SK-N-SH treated with all-trans-retinoic acid at 6 μM for 48 hours (cell line): ENCODE measurements at regions not wholly inside any gene's neighbourhood (a gene's known extent, or its start where the extent isn't known, plus 50 kb on each side); places are given as distances from the start of the nearest gene placed in this dataset.

Source experiments
- ARNTL ChIP-seq: fragments of 450-650 bp; formaldehyde crosslinking; IDR thresholded peaks from 2 replicates; pipeline ENCODE4 v1.5.0; 2020; ENCODE audit warnings: low read depth, mild to moderate bottlenecking, moderate library complexity, borderline replicate concordance
- CREB5 ChIP-seq: fragments of 250-450 bp; sonication (Bioruptor Pico); IDR thresholded peaks from 2 replicates; pipeline ENCODE4 v1.5.1; 2020; ENCODE audit warnings: low read depth, mild to moderate bottlenecking, moderate library complexity
- ISL1 ChIP-seq: fragments of 250-450 bp; sonication (Bioruptor Pico); IDR thresholded peaks from 2 replicates; pipeline ENCODE4 v2.1.2; 2022; ENCODE audit warnings: mild to moderate bottlenecking, moderate library complexity
- OSR1 ChIP-seq: fragments of 250-450 bp; sonication (Bioruptor Pico); IDR thresholded peaks from 2 replicates; pipeline ENCODE4 v1.8.0; 2022; ENCODE audit warnings: moderate library complexity, mild to moderate bottlenecking, inconsistent platforms
- PATZ1 ChIP-seq: fragments of 250-450 bp; sonication (Bioruptor Pico); IDR thresholded peaks from 2 replicates; pipeline ENCODE4 v1.8.0; 2020; ENCODE audit warnings: mild to moderate bottlenecking, moderate library complexity, borderline replicate concordance
- POU6F1 ChIP-seq: fragments of 250-450 bp; sonication (Bioruptor Pico); IDR thresholded peaks from 2 replicates; pipeline ENCODE4 v1.8.0; 2021; ENCODE audit warnings: low read depth, mild to moderate bottlenecking, moderate library complexity, borderline replicate concordance
- RARB ChIP-seq: fragments of 250-450 bp; sonication (Bioruptor Pico); IDR thresholded peaks from 2 replicates; pipeline ENCODE4 v1.8.0; 2021; ENCODE audit warnings: mild to moderate bottlenecking, moderate library complexity
- TOX ChIP-seq: fragments of 250-450 bp; sonication (Bioruptor Pico); IDR thresholded peaks from 2 replicates; pipeline ENCODE4 v1.8.0; 2021; ENCODE audit warnings: mild to moderate bottlenecking, moderate library complexity, borderline replicate concordance
- TSHZ2 ChIP-seq: fragments of 250-450 bp; sonication (Bioruptor Pico); IDR thresholded peaks from 2 replicates; pipeline ENCODE4 v1.5.0; 2020; ENCODE audit warnings: mild to moderate bottlenecking, moderate library complexity
- ZC3H10 ChIP-seq: fragments of 250-450 bp; sonication (Bioruptor Pico); IDR thresholded peaks from 2 replicates; pipeline ENCODE4 v1.5.1; 2021; ENCODE audit warnings: mild to moderate bottlenecking, moderate library complexity
- ZFP3 ChIP-seq: fragments of 250-450 bp; sonication (Bioruptor Pico); IDR thresholded peaks from 2 replicates; pipeline ENCODE4 v1.5.0; 2020; ENCODE audit warnings: mild to moderate bottlenecking, moderate library complexity
- ZFP30 ChIP-seq: fragments of 450-650 bp; formaldehyde crosslinking; IDR thresholded peaks from 2 replicates; pipeline ENCODE4 v1.5.0; 2022; ENCODE audit warnings: mild to moderate bottlenecking, moderate library complexity
- ZNF565 ChIP-seq: fragments of 450-650 bp; formaldehyde crosslinking; conservative IDR thresholded peaks from 2 replicates; pipeline ENCODE4 v1.5.0; 2020; ENCODE audit warnings: low read depth, mild to moderate bottlenecking, moderate library complexity

GRCh38 chr1:116284819-116285390 is 88.1 kb upstream of the ATP1A1 start:
- no peak for TF ChIP-seq ISL1
- no peak for TF ChIP-seq ZFP30 (CRISPR knock-in tag)
- no peak for TF ChIP-seq ZNF565
- TF ChIP-seq OSR1 (CRISPR knock-in tag): no peak
- TF ChIP-seq ZFP3 (CRISPR knock-in tag): no peak
- no peak for TF ChIP-seq CREB5 (CRISPR knock-in tag)
- no peak for TF ChIP-seq TSHZ2
- no peak for TF ChIP-seq TOX
- TF ChIP-seq POU6F1 (CRISPR knock-in tag): no peak
- no peak for TF ChIP-seq ARNTL (CRISPR knock-in tag)
- TF ChIP-seq ZC3H10: no peak
- no peak for TF ChIP-seq RARB (CRISPR knock-in tag)
- no peak for TF ChIP-seq PATZ1
